GM12878 (cell line): ENCODE measurements at regions not wholly inside any gene's neighbourhood (a gene's known extent, or its start where the extent isn't known, plus 50 kb on each side); places are given as distances from the start of the nearest gene placed in this dataset.

ENCODE experiments used
- ATF2 ChIP-seq: IDR thresholded peaks from 2 replicates; pipeline ENCODE4 v1.6.1; 2012; ENCODE audit warnings: low read length, inconsistent platforms
- ATF3 ChIP-seq: IDR thresholded peaks from 2 replicates; pipeline ENCODE4 v1.6.1; 2011; ENCODE audit warnings: low read depth, mild to moderate bottlenecking, low read length, moderate library complexity, borderline replicate concordance; ENCODE audit errors: extremely low read depth
- BACH1 ChIP-seq: fragments of 450-650 bp; IDR thresholded peaks from 2 replicates; pipeline ENCODE4 v1.6.1; 2017; ENCODE audit warnings: mild to moderate bottlenecking, borderline replicate concordance
- BCL11A ChIP-seq: IDR thresholded peaks from 2 replicates; pipeline ENCODE4 v1.6.1; 2011; ENCODE audit warnings: low read depth, low read length
- BCL3 ChIP-seq: IDR thresholded peaks from 2 replicates; pipeline ENCODE4 v1.6.1; 2011; ENCODE audit warnings: borderline replicate concordance, low read depth, mild to moderate bottlenecking, moderate library complexity, low read length; ENCODE audit not compliant: insufficient read depth, poor library complexity, severe bottlenecking
- HDAC6 ChIP-seq: fragments of 200-600 bp; sonication (generic); IDR thresholded peaks from one replicate; pipeline ENCODE4 v1.8.0; 2017; ENCODE audit warnings: antibody characterized with exemption; ENCODE audit not compliant: unreplicated experiment
- KDM1A ChIP-seq: fragments of 200-600 bp; sonication (generic); IDR thresholded peaks from 2 replicates; pipeline ENCODE4 v1.6.1; 2016; ENCODE audit warnings: borderline replicate concordance
- MAX ChIP-seq: IDR thresholded peaks from 2 replicates; pipeline ENCODE4 v1.6.1; 2012; ENCODE audit warnings: low read depth, low read length, improper control_type of control experiment
- NBN ChIP-seq: fragments of 450-650 bp; IDR thresholded peaks from 2 replicates; pipeline ENCODE4 v1.6.1; 2016
- POLR2A ChIP-seq: IDR thresholded peaks from 2 replicates; pipeline ENCODE4 v1.6.1; 2011; ENCODE audit warnings: low read depth, mild to moderate bottlenecking, low read length
- RB1 ChIP-seq: fragments of 450-650 bp; formaldehyde crosslinking; IDR thresholded peaks from 2 replicates; pipeline ENCODE4 v1.6.1; 2017; ENCODE audit warnings: mild to moderate bottlenecking, borderline replicate concordance
- REST ChIP-seq: IDR thresholded peaks from 2 replicates; pipeline ENCODE4 v1.6.1; 2012; ENCODE audit warnings: mild to moderate bottlenecking, low read depth, low read length
- STAT1 ChIP-seq: fragments of 450-650 bp; conservative IDR thresholded peaks from 2 replicates; pipeline ENCODE4 v1.6.1; 2014; ENCODE audit warnings: antibody characterized with exemption, mild to moderate bottlenecking
- SUPT20H ChIP-seq: IDR thresholded peaks from 2 replicates; pipeline ENCODE4 v1.6.1; 2011; ENCODE audit warnings: low read depth, mild to moderate bottlenecking, low read length, moderate library complexity, borderline replicate concordance; ENCODE audit not compliant: control insufficient read depth
- TAF1 ChIP-seq: IDR thresholded peaks from 2 replicates; pipeline ENCODE4 v1.6.1; 2011; ENCODE audit warnings: mild to moderate bottlenecking, low read depth, low read length, borderline replicate concordance
- TARDBP ChIP-seq: IDR thresholded peaks from 2 replicates; pipeline ENCODE4 v1.6.1; 2016; ENCODE audit warnings: borderline replicate concordance
- TCF7 ChIP-seq: IDR thresholded peaks from 2 replicates; pipeline ENCODE4 v1.6.1; 2014; ENCODE audit warnings: antibody characterized with exemption, borderline replicate concordance
- USF2 ChIP-seq: IDR thresholded peaks from 2 replicates; pipeline ENCODE4 v1.6.1; 2011; ENCODE audit warnings: low read depth, low read length, improper control_type of control experiment, borderline replicate concordance
- ZBTB40 ChIP-seq: fragments of 450-650 bp; IDR thresholded peaks from 2 replicates; pipeline ENCODE4 v1.6.1; 2016; ENCODE audit warnings: mild to moderate bottlenecking, moderate library complexity, borderline replicate concordance

GRCh38 chr2:155145758-155146229, 447.3 kb downstream of the KCNJ3 start (continued):
- TF ChIP-seq REST (no peak), TCF7 (0 out of 2 replicates have a peak, but pooled peaks have one; percentile 17), ZBTB40 (no peak; the same call in 1 of the 2 replicates), TAF1 (no peak), USF2 (no peak), RB1 (no peak), HDAC6 (no peak), STAT1 (no peak), POLR2A (no peak), NBN (peak; percentile 93), BCL11A (peak; percentile 96), MAX (no peak), ATF3 (no peak), KDM1A (no peak), BCL3 (peak; percentile 70), BACH1 (peak; percentile 56; the same call in 1 of the 2 replicates), SUPT20H (no peak), TARDBP (no peak; the same call in 1 of the 2 replicates), ATF2 (peak; percentile 95)
